Prostate gland (tissue), 2 donors: ENCODE measurements at regions not wholly inside any gene's neighbourhood (a gene's known extent, or its start where the extent isn't known, plus 50 kb on each side); places are given as distances from the start of the nearest gene placed in this dataset.

ENCODE experiments used
- DNase-seq: peaks from one replicate; pipeline ENCODE4 v3.0.0-alpha.2; 2019; ENCODE audit warnings: low spot score
- H3K27ac ChIP-seq, 2 donors: fragments of 200-600 bp; sonication (generic); 2 replicates each; pipeline ENCODE4 v1.5.1; 2017 to 2019
- H3K27me3 ChIP-seq: fragments of 200-600 bp; sonication (generic); replicated peaks from 2 replicates; pipeline ENCODE4 v1.5.1; 2019; ENCODE audit not compliant: insufficient read depth
- H3K36me3 ChIP-seq, 2 donors: fragments of 200-600 bp; sonication (generic); 1 replicate in 1 of 2; 2 replicates in 1 of 2; pipeline versions ENCODE4 v1.5.1 to v1.8.1; 2017 to 2019
- H3K4me1 ChIP-seq: fragments of 200-600 bp; sonication (generic); replicated peaks from 2 replicates; pipeline ENCODE4 v1.5.1; 2019
- H3K4me3 ChIP-seq, 2 donors: fragments of 200-600 bp; sonication (generic); 2 replicates each; pipeline ENCODE4 v1.5.1; 2017 to 2019
- H3K9me3 ChIP-seq: fragments of 200-600 bp; sonication (generic); 2 replicates; pipeline ENCODE4 v1.5.1; 2017
- CTCF ChIP-seq, 4 experiments: fragments of 200-600 bp in 2 of 4; fragments of 450-650 bp in 2 of 4; sonication (generic) in 2 of 4; IDR thresholded peaks; 1 replicate in 3 of 4; 2 replicates in 1 of 4; pipeline ENCODE4 v1.5.1; 2016 to 2019; ENCODE audit warnings: antibody characterized with exemption in 4 of 4, mild to moderate bottlenecking in 2 of 4, moderate library complexity in 2 of 4
- POLR2A ChIP-seq: fragments of 450-650 bp; IDR thresholded peaks from one replicate; pipeline ENCODE4 v1.6.1; 2016; ENCODE audit warnings: antibody characterized with exemption, mild to moderate bottlenecking
- POLR2AphosphoS5 ChIP-seq: sonication (generic); formaldehyde crosslinking; IDR thresholded peaks from one replicate; pipeline ENCODE4 v1.6.1; 2017; ENCODE audit warnings: antibody characterized with exemption
- WGBS: methylation state at CpG from one replicate; pipeline ENCODE4 v1.1.5; 2018; 5-methylcytosine and 5-hydroxymethylcytosine counted together
- intact Hi-C: fragments of 100-400 bp; cut with DNase I; formaldehyde crosslinking; loops from one replicate; pipeline ENCODE4 v1.14.2; 2022

GRCh38 chr1:101709721-101710120 lies 287.0 kb downstream of the OLFM3 start:
- DNase-seq: no peak
- intact Hi-C loops: no loop called here
- H3K9me3 ChIP-seq: no peaks in the 10 kb centered on the region
- H3K4me1 ChIP-seq: no peaks in the 10 kb centered on the region
- H3K27me3 ChIP-seq: no peaks in the 10 kb centered on the region
- no peak overlapping the region for H3K4me3 ChIP-seq
- no peak for TF ChIP-seq POLR2A
- no peak for TF ChIP-seq POLR2AphosphoS5
- no peak for TF ChIP-seq CTCF (IDR thresholded peaks at IDR 0.05)
- H3K27ac ChIP-seq: no peak overlapping the region
- no peaks in the 10 kb centered on the region for H3K36me3 ChIP-seq

GRCh38 chr1:101713760-101714159 lies 283.0 kb downstream of the OLFM3 start:
- TF ChIP-seq POLR2A (no peak), POLR2AphosphoS5 (no peak), CTCF (IDR thresholded peaks at IDR 0.05) (no peak)
- 27% methylated on average over 1 of the region's 1 CpG for WGBS
- no peak for DNase-seq
- Histone ChIP-seq H3K4me3 (no peak overlapping the region), H3K36me3 (no peaks in the 10 kb centered on the region), H3K4me1 (no peaks in the 10 kb centered on the region), H3K27ac (no peak overlapping the region), H3K27me3 (no peaks in the 10 kb centered on the region), H3K9me3 (no peaks in the 10 kb centered on the region)
- intact Hi-C loops: no loop called here

- 78% methylated on average over 4 of the region's 4 CpGs for WGBS
- intact Hi-C loops: no loop called here
- no peaks in the 10 kb centered on the region for H3K27me3 ChIP-seq
Measured at GRCh38 chr1:101723415-101723814, 273.3 kb downstream of the OLFM3 start.

GRCh38 chr1:101728029-101728428 lies 268.7 kb downstream of the OLFM3 start:
- WGBS: 61% methylated on average over 5 of the region's 5 CpGs
- no peak for DNase-seq

More at GRCh38 chr1:101723415-101723814, 273.3 kb downstream of the OLFM3 start:
- H3K9me3 ChIP-seq: no peaks in the 10 kb centered on the region
- H3K27ac ChIP-seq: no peak overlapping the region
- H3K4me3 ChIP-seq: no peak overlapping the region
- no peaks in the 10 kb centered on the region for H3K36me3 ChIP-seq
- no peaks in the 10 kb centered on the region for H3K4me1 ChIP-seq
- no peak for DNase-seq
- TF ChIP-seq POLR2AphosphoS5 (no peak), POLR2A (no peak), CTCF (IDR thresholded peaks at IDR 0.05) (no peak)

GRCh38 chr1:101730559-101730958 lies 266.2 kb downstream of the OLFM3 start:
- Histone ChIP-seq H3K9me3 (no peaks in the 10 kb centered on the region), H3K4me3 (no peak overlapping the region), H3K4me1 (no peaks in the 10 kb centered on the region), H3K27ac (no peak overlapping the region), H3K27me3 (no peaks in the 10 kb centered on the region), H3K36me3 (no peaks in the 10 kb centered on the region)
- 93% methylated on average over 2 of the region's 2 CpGs for WGBS
- intact Hi-C loops: no loop called here
- TF ChIP-seq POLR2AphosphoS5: no peak
- no peak for TF ChIP-seq POLR2A
- no peak for TF ChIP-seq CTCF (IDR thresholded peaks at IDR 0.05)
- no peak for DNase-seq

More at GRCh38 chr1:101728029-101728428, 268.7 kb downstream of the OLFM3 start:
- no peak for TF ChIP-seq CTCF (IDR thresholded peaks at IDR 0.05)
- no peak for TF ChIP-seq POLR2A
- H3K9me3 ChIP-seq: no peaks in the 10 kb centered on the region
- intact Hi-C loops: no loop called here
- H3K36me3 ChIP-seq: no peaks in the 10 kb centered on the region
- no peak overlapping the region for H3K27ac ChIP-seq
- H3K27me3 ChIP-seq: no peaks in the 10 kb centered on the region
- H3K4me3 ChIP-seq: no peak overlapping the region
- no peaks in the 10 kb centered on the region for H3K4me1 ChIP-seq
